ENCODE measurements at regions not wholly inside any gene's neighbourhood (a gene's known extent, or its start where the extent isn't known, plus 50 kb on each side); places are given as distances from the start of the nearest gene placed in this dataset.
A peak's percentile ranks its signal among the peaks of the same experiment; 100 is the strongest.
"Not testable (repeated sequence)": the region's sequence is repeated elsewhere in the genome, so short reads cannot be mapped to it uniquely, and the experiment has no call there.

DNA sequence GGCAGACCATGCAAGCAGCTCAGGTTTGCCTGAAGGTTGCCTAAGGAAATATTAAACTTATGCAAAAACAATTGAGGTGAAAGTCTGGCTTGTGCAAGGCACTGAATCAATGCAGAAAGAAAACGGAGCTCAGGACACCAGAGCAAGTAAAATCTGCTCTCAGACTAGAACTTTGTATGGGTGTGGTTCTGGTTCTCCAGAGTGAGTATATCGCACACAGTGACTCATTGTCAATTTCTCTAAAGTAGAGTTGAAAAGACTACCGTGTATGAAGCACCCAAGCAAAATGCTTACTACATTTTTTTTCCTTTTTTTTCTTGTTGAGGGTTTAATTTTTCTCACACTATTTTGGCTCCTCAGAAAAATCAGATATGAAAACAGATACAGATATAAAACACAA lies 650.3 kb upstream of the CDH10 start:
- Histone ChIP-seq H3K4me3 (ENCODE audit: low read length) (peak overlapping the region; percentile 16; the same call in 1 of the 2 replicates), H3K36me3 (ENCODE audit: low read depth, low read length) (no peaks in the 10 kb centered on the region), H3K9me3 (ENCODE audit: low read length) (no peaks in the 10 kb centered on the region), H4K20me1 (ENCODE audit: low read length) (no peaks in the 10 kb centered on the region), H3K9me2 (replicated peaks; ENCODE audit: low read length) (no peaks in the 10 kb centered on the region), H2AFZ (ENCODE audit: low read length) (peak overlapping the region; percentile 71), H3K79me2 (ENCODE audit: low read length) (no peaks in the 10 kb centered on the region), H3K4me1 (ENCODE audit: insufficient read depth, low read length) (peaks cover 9% of the 10 kb centered on the region; the same call in 1 of the 2 replicates), H3K9ac (ENCODE audit: low read length) (no peak overlapping the region), H3K27ac (ENCODE audit: low read length) (no peak overlapping the region), H3K27me3 (ENCODE audit: low read length) (no peaks in the 10 kb centered on the region), H3F3A (ENCODE audit: low read length, unreplicated experiment) (no peaks in the 10 kb centered on the region), H3K4me2 (ENCODE audit: low read length) (peak overlapping the region; percentile 68)
- ATAC-seq (peak; percentile 99), DNase-seq (peak; percentile 72)
- ChIA-PET POLR2A (ENCODE audit: unreplicated experiment) (no interaction called here), CTCF (no interaction called here)
- intact Hi-C loops (cut with micrococcal nuclease): no loop called here
- BruUV-seq (replicated peaks): no TSS peak
- TF ChIP-seq EZH2 (IDR thresholded peaks at IDR 0.05; ENCODE audit: low read length, unreplicated experiment) (no peak), EZH2phosphoT487 (IDR thresholded peaks at IDR 0.05; ENCODE audit: borderline replicate concordance, low read length) (no peak)
- TF ChIP-seq, protein P1, sequence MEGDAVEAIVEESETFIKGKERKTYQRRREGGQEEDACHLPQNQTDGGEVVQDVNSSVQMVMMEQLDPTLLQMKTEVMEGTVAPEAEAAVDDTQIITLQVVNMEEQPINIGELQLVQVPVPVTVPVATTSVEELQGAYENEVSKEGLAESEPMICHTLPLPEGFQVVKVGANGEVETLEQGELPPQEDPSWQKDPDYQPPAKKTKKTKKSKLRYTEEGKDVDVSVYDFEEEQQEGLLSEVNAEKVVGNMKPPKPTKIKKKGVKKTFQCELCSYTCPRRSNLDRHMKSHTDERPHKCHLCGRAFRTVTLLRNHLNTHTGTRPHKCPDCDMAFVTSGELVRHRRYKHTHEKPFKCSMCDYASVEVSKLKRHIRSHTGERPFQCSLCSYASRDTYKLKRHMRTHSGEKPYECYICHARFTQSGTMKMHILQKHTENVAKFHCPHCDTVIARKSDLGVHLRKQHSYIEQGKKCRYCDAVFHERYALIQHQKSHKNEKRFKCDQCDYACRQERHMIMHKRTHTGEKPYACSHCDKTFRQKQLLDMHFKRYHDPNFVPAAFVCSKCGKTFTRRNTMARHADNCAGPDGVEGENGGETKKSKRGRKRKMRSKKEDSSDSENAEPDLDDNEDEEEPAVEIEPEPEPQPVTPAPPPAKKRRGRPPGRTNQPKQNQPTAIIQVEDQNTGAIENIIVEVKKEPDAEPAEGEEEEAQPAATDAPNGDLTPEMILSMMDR (conservative IDR thresholded peaks at IDR 0.05; ENCODE audit: low read depth, low read length): no peak

DNA sequence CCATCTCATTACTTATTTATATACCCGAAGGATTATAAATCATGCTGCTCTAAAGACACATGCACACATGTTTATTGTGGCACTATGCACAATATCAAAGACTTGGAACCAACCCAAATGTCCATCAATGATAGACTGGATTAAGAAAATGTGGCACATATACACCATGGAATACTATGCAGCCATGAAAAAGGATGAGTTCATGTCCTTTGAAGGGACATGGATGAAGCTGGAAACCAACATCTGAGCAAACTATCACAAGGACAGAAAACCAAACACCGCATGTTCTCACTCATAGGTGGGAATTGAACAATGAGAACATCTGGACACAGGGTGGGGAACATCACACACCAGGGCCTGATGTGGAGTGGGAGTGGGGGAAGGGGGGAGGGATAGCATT lies 645.0 kb upstream of the CDH10 start:
- H3K9me2 ChIP-seq (replicated peaks; ENCODE audit: low read length); BruUV-seq (replicated peaks); H2AFZ ChIP-seq (ENCODE audit: low read length); H3K79me2 ChIP-seq (ENCODE audit: low read length); DNase-seq; H3K4me2 ChIP-seq (ENCODE audit: low read length); H3K27me3 ChIP-seq (ENCODE audit: low read length); H3K9ac ChIP-seq (ENCODE audit: low read length); H3F3A ChIP-seq (ENCODE audit: low read length, unreplicated experiment); H4K20me1 ChIP-seq (ENCODE audit: low read length); H3K4me3 ChIP-seq (ENCODE audit: low read length); POLR2A ChIA-PET (ENCODE audit: unreplicated experiment); CTCF ChIA-PET; H3K27ac ChIP-seq (ENCODE audit: low read length); H3K36me3 ChIP-seq (ENCODE audit: low read depth, low read length); H3K9me3 ChIP-seq (ENCODE audit: low read length); intact Hi-C loops (cut with micrococcal nuclease); H3K4me1 ChIP-seq (ENCODE audit: insufficient read depth, low read length); ATAC-seq: not testable (repeated sequence)

DNA sequence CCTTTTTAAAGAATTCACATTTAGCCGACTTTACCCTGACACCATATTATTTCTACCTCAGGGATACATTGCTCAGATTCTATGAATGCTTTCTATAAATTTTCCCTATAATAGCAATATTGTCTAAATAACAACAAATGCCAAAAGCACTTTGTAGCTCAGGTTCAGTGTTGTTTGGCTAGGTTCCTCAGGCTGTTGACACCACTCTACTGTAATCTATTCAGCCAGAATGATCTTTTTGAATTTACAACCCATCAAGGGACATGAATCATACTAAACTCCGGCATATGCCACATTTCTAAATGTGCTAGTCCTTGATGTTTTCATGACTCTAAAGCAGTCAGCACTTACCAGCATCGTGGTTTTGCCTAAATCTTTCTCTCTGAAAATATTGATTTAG lies 641.5 kb upstream of the CDH10 start:
- Histone ChIP-seq H3K9ac (ENCODE audit: low read length) (no peak overlapping the region), H4K20me1 (ENCODE audit: low read length) (no peaks in the 10 kb centered on the region), H3K4me1 (ENCODE audit: insufficient read depth, low read length) (no peaks in the 10 kb centered on the region), H3K9me3 (ENCODE audit: low read length) (no peaks in the 10 kb centered on the region), H3K27me3 (ENCODE audit: low read length) (no peaks in the 10 kb centered on the region), H3K36me3 (ENCODE audit: low read depth, low read length) (no peaks in the 10 kb centered on the region), H3K79me2 (ENCODE audit: low read length) (no peaks in the 10 kb centered on the region), H3K4me3 (ENCODE audit: low read length) (no peak overlapping the region), H3K27ac (ENCODE audit: low read length) (no peak overlapping the region), H3F3A (ENCODE audit: low read length, unreplicated experiment) (no peaks in the 10 kb centered on the region), H2AFZ (ENCODE audit: low read length) (no peak overlapping the region), H3K4me2 (ENCODE audit: low read length) (no peak overlapping the region), H3K9me2 (replicated peaks; ENCODE audit: low read length) (no peaks in the 10 kb centered on the region)
- TF ChIP-seq EZH2phosphoT487 (IDR thresholded peaks at IDR 0.05; ENCODE audit: borderline replicate concordance, low read length) (no peak), EZH2 (IDR thresholded peaks at IDR 0.05; ENCODE audit: low read length, unreplicated experiment) (no peak)
- TF ChIP-seq, protein P1 (conservative IDR thresholded peaks at IDR 0.05; ENCODE audit: low read depth, low read length): no peak
- DNase-seq (no peak), ATAC-seq (no peak)
- ChIA-PET POLR2A (ENCODE audit: unreplicated experiment) (no interaction called here), CTCF (no interaction called here)
- BruUV-seq (replicated peaks): no TSS peak
- intact Hi-C loops (cut with micrococcal nuclease): no loop called here
